NCI-H1105 treated with DMSO at 0.1 percent for 48 hours (cell line): ENCODE measurements at regions not wholly inside any gene's neighbourhood (a gene's known extent, or its start where the extent isn't known, plus 50 kb on each side); places are given as distances from the start of the nearest gene placed in this dataset.

ENCODE experiments used
- DNase-seq: peaks from one replicate; lab custom pipeline; 2025; lab: John Stamatoyannopoulos, UW

DNA sequence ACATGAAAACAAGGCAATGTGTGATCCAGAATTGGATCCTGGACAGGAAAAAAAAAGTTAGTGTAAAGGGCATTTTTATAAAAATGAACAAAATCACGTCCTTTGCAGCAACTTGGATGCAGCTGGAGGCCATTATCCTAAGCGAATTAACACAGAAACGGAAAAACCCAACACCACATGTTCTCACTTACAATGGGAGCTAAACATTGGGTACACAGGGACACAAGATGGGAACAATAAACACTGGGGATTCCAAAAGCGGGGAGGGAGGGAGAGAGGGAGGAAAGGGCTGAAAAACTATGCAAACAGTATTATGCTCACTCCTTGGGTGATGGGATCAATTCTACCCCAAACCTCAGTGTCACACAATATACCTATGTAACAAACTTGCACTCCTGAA lies 91.4 kb upstream of the BTBD3 start:
- no peak for DNase-seq

DNA sequence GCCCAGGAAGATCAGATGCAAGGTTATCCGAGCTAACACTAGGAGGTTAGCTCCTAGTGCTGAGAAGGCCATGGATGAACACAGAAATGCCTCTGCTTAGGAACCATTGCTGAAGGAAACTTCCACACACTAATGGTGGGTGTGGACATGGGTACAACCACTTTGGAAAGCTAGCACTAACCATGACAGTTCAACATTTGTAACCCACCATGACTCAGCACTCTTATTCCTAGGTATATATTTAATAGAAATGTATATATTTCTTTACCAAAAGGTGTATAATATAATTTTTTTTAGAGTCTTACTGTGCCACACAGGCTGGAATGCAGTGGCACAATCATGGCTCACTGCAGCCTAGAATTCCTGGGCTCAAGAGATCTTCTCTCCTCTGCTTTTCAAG lies 85.3 kb upstream of the BTBD3 start:
- DNase-seq = no peak

DNA sequence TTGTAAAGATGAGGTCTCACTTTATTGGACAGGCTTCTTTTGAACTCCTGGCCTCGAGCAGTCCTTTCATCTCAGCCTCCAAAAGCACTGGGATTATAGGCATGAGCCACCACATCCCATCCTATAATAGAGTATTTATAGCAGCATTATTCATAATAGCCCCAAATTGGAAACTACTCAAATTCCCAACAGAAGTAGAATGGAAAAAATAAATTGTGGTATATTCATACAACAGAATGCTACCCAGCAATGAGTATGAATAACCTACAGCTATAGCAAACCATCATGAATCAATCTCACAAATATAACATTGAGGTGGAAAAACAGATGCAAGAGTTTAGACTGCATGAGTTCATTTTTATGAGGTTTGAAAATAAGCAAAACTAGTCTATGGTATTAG lies 84.8 kb upstream of the BTBD3 start:
- no peak for DNase-seq

DNA sequence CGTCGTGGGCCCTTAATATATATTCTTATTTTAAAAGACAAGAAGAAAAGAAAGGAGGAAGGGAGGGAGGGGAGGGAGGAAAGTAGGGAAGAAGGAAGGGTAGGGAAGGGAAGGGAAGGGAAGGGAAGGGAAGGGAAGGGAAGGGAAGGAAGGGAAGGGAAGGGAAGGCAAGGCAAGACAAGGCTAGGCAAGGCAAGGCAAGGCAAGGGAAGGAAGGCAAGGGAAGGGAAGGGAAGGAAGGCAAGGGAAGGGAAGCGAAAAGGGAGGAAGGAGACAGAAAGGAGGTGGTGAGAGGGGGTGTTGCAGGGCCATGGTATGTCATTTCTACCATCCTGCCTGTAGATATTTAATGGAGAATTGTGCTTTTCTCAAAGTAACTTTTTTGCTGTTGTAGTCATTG lies 83.9 kb upstream of the BTBD3 start:
- DNase-seq = no peak

DNA sequence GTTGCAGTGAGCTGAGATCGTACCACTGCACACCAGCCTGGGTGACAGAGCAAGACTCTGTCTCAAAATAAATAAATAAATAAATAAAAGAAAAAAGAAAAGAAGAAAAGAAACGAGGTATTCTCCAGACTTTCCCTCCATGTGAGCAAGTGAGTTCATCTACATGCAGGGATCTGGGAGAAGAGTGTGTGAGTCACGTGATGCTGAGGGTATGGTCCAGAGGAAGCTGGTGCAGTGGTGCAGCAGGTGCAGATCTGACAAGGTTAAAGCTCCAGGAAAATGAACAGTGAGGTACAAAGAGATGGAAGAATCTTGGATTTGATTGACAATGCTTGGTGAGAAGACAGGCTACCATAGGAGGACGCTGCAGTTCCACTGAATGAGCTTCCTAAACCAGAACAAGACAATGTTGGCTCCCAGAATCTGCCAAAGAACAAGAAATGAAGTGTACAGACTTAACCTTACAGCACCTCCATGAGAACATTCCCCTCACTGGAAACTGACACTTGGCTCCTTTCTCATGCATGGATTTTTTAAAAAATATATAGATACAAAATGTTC lies 79.5 kb upstream of the BTBD3 start:
- DNase-seq = no peak

DNA sequence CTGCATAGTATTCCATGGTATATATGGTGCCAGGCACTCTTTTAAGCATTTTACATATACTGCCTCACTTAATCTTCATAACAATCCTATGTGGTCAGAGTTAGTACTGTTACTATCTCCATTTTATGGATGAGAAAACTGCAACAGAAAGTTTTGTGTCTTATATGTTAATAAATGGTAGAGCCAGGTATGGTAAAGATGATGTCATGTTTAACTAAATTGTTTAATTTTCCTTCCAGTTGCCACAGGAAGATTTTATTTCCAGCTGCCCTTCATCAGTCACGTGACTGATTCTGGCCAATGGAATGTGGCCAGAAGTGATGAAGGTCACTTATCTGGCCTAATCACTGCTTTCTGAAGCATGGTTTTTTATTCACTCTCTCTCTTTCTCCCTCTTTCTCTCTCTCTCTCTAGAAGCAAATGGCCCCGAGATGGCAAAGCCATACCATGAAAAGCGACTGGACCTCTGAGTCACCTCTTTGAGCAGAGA lies 75.7 kb upstream of the BTBD3 start:
- no peak for DNase-seq

DNA sequence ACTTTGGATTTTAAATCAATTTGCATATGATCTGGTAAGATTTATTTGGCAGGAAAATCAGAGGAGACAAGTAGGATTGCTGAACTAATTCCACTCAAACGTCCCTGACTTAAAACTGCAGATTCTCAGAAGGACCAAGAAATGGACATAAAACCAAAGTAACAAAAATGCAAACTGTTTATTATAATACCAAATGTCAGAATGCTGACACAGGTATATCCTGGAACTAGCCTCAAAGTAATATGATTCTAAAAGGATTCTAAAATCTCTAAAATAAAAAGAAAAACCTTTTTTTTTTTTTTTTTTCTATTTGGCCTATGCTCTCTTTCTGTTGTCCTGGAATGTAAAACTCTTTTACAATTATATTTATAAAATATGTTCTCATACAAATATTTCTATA lies 74.4 kb upstream of the BTBD3 start:
- DNase-seq = no peak

DNA sequence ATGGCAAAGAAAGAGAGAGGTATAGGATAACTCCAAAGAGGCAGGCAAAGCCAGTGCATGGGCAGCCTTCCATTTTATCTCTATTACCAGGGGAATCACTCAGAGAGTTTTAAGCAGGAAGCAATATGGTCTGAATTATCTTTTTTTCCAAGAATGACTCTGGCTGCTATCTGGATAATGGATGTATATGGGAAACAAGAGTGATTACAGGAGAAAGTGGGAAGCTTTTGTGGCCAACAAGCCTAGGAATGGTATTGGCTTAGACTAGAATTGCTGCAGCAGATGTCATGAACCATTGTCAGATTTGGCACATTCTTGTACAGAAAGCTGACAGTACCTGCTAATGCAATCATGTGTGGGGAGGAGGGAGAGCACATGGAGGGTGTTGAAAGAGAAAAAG lies 73.0 kb upstream of the BTBD3 start:
- no peak for DNase-seq

DNA sequence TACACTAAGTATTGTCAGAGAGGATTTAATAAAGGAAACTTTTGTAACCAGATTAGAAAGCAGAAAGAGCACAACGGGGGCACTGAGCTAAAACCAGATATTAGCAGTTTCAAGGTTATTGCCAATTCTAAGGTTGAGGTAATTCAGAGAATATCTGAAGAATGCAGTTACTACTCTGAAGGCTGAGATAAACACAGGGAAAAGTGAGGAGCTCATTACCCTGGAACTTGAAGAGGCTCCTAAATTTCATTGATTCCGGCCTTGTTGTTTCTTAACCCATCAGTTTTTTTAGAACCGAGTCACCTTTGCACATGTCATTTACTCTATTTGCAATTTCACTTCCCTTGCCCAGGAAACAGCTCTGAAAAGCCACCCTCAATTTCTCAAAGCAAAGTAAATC lies 72.4 kb upstream of the BTBD3 start:
- no peak for DNase-seq

DNA sequence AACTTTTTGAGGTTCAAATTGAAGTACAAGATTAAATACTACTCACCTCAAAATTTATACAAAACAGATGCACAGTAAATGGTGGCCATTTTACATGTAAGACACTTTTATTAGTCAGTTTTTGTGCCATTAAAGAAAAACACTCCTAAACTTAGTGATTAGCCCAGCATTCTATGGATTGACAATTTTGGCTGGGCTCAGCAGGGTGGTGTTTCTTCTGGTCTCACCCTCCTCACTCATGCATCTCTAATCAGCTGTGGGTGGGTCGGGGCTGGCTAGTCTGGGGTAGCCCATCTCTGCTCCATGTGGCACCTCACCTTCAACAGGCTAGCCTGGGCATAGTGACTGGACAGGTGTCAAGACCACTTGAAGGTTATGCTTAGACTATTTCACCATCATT lies 71.6 kb upstream of the BTBD3 start:
- DNase-seq = no peak

DNA sequence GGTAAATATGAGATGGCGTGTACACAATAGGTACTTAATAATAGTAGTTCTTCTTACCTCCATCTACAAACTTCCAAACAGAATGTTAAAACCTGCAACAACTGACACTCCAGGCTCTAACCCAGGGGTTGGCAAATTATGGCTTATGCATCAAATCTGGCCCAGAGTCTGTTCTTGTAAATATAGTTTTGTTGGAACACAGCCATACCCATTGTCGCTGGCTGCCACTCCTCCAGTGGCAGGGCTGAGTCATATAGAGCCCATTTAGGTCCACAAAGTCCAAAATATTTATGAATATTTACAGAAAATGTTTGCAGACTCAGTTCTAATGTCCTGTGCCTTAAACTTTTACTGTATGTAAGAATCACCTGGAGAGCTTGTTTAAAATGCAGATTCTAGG lies 69.9 kb upstream of the BTBD3 start:
- DNase-seq = peak; percentile 44

DNA sequence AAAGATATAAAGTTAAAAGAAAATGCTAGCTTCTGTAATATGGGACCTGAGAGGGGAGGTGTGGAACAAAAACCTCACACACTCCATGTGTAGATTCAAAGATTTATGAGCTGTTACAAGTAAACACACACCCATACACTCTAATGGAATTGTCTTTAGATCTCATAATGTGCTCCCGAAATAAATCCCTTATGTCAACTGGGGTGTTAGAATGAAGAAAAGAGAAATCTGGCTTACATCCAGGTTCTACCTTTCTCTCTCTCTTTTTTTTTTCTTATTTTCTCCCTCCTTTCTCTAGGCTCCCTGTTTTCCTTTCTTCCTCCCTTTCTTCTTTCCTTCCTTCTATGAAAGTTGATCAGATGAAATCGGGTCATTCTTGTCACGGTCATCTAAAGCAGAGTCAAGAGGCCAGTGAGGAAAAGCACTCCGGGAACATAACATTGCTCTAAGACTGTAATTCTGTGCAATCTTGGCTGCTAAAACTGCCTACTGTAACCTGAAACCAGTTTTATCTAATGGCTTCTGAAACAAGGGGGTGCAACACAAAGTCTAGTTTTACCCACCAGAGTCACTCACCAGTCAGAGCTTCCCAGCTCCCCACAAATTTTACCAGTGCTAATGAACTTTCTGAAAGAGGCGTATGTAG lies 68.3 kb upstream of the BTBD3 start:
- DNase-seq = peak; percentile 60

DNA sequence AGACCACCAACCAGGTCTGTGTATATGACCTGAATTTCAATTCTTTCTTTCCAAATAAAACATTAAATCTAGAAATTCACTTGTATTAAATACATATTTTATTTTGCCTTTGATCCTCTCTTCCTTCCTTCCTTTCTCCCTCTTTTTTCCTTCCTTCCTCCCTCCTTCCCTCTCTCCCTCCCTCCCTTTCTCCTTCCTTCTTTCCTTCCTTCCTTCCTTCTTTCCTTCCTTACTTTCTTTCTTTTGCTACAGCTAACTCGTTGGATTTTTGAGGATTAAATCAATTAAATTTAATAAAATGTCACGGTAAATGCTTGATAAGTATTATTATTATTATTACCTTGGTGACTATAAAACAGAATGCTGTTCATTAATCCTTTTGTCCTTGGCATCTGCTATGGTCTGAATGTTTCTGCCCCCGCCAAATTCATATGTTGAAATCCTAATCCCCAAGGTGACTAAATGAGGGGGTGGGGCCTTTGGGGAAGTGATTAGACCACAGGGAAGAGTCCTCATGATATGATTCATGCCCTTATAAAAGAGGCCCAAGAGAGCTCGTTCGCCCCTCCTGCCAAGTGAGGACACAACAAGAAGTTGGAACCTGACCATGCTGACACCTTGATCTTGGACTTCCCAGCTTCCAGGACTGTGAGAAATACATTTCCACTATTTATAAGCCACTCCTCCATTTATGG lies 67.6 kb upstream of the BTBD3 start:
- no peak for DNase-seq

DNA sequence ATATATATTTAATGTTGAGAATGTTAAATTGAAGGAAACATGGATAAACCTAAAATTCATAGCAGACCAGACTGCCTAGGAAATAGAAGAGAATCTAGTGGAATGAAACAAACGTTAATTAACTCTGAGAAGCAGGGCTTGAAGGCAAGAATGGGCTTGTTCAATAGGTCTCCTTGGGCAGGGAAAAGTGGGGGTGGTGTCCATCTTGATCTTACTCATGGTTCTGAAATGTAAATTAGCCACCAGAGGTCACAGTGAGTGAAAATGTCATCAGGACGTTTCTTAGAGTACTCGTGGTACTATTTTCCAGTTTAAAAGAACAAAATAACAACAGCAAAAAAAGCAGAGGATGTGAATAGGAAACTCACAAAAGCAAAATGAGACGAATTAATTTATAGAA lies 66.8 kb upstream of the BTBD3 start:
- DNase-seq = no peak

DNA sequence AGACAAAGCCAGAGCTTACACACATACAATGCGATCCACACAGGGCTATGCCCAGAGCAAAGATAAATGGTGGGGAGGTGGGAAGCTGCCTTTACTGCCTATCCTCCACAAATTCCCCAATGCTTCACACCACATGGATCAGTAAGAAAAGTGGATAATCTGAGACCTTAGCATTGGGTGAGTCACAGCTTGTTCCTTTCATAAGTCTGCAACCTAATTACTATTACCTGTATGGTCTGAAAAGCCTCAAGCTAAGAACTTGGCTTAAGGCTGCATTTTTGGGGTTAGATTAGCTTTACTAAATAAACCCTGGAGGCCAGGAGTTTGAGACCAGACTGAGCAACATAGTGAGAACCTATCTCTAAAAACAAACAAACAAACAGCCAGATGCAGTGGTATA lies 66.0 kb upstream of the BTBD3 start:
- no peak for DNase-seq

DNA sequence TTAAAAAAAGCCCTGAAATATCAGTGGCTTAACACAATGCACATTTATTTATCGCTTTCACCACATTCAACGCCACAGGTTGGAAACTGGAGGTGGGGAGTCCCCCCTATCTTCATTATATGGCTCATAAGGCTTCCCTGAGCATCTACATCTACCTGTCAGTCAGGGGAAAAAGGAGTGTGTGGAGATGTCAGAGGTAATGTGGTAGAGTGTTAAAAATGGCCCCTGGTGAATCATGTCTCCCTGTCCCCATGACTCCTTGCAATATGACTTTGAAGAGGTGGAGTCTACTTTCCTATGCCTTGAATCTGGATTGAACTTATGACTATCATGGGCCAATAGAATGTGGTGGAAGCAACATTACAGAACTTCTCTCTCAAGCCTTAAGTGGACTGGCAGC lies 65.5 kb upstream of the BTBD3 start:
- no peak for DNase-seq

DNA sequence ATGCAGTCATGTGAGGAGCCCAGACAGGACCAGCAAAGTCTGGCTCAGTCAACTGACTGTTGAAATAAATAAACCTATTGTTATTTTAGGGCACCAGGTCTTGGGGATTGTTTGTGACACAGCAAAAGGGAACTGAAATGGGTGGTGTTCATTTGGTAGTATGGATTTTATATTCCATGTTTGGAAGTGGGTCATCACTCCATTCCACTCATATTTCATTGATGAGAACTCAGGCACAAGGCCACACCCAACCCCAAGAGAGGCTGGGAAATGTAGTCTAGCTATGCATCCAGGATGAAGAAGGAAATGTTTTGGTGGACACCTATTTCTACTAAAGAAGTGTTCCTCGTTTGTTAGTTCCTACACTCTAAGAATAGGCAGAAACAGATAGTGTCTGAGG lies 64.9 kb upstream of the BTBD3 start:
- DNase-seq = no peak

DNA sequence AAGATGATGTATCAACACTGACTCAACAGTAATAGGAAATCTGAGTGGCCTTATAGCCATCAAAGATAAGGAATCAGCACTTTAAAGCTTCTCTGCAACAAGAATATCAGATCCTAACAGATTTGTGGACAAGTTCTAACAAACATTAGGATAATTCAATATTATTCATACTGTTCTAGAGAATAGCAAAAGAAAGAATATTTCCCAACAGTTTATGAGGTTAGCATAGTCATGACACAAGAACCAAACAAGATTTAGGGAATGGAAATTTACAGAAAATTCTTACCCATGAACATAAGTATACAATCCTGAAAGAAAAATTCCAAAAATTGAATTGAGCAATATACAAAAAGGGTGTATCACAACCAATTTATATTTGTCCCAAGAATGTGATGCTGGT lies 64.3 kb upstream of the BTBD3 start:
- DNase-seq = no peak

DNA sequence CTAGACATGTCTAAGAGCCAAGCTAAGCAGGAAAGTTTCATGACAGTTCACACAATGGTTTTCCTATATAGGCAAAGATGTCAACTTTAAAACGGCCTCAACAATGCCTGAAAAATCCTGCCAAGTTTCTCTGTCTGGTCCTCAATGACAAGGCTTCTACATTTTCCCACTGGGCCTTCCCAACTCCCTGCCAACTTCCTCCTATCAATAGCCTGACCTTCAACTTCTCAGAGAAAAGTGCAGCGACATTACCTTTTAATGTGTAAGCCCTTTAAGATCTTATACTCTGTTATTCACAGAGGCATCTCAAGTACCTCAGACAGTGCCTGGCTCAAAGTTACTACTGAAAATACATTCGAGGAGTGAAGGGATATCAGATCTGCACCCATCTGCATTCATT lies 56.2 kb upstream of the BTBD3 start:
- no peak for DNase-seq

DNA sequence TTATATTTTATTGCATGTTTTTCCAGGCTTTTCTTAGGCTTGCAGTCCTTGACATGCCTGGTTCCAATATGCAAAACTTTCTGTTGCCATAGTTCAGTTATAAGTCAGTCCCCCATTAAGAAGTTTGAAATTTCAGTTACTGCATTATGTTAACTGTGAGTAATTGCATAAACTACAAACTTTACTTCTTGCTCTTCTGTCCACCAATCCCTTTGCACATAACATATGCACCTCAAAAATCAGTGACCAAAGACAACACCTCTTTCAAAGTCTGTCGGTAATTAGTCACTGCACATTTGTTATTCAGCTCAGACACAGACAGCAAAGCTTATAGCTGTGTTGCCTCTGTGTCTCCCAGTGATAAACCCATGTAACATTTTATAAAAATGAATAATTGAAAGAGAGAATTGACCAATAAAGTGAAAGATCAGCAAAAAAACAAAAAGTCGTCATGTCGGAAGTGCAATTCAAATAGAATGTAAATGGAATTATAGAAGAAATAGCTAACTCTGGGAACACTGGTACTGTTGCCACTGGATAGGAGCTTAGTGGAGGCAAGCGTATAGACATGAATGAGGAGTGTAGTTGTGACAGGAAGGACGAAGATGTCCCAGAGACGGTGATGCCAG lies 50.3 kb upstream of the BTBD3 start:
- no peak for DNase-seq
